Endothelial cell of umbilical vein (primary cell): ENCODE measurements at regions not wholly inside any gene's neighbourhood (a gene's known extent, or its start where the extent isn't known, plus 50 kb on each side); places are given as distances from the start of the nearest gene placed in this dataset.

Experiments
- BruUV-seq: library from RNA; stranded (reverse); fragments of 400-500 nt; replicated peaks from 2 replicates; lab custom pipeline; 2021; lab: Mats Ljungman, UMichigan
- CTCF ChIA-PET: fragments of 300-600, 350-600 bp; sonication (Branson Sonifier 250); formaldehyde crosslinking; loops from one replicate; lab custom pipeline; 2021; ENCODE audit warnings: antibody characterized with exemption, inconsistent platforms; lab: Charles Lee
- POLR2A ChIA-PET: fragments of 300-600, 350-600 bp; sonication (Branson Sonifier 250); formaldehyde crosslinking; loops from one replicate; lab custom pipeline; 2021; ENCODE audit warnings: antibody characterized with exemption, inconsistent platforms; lab: Charles Lee
- DNase-seq: peaks from one replicate; pipeline ENCODE4 v3.0.0-alpha.2; 2011; ENCODE audit warnings: low read depth, low spot score
- FAIRE-seq: peaks from 2 replicates; lab custom pipeline; 2011; peaks lifted over from hg19 to GRCh38; lab: Jason Lieb, UNC
- H2AFZ ChIP-seq: 2 replicates; pipeline ENCODE4 v1.6.0; 2012; ENCODE audit warnings: low read depth, low read length, control low read depth, inconsistent platforms
- H3K27ac ChIP-seq: 2 replicates; pipeline ENCODE4 v1.5.1; 2011; ENCODE audit warnings: low read depth, mild to moderate bottlenecking, control low read depth, low read length, moderate library complexity; ENCODE audit not compliant: insufficient read depth
- H3K27me3 ChIP-seq, 2 experiments: 2 replicates each; pipeline versions ENCODE4 v1.6.0 to v1.6.1; 2011; ENCODE audit warnings: low read length in 2 of 2, mixed read lengths in 1 of 2; ENCODE audit not compliant: control insufficient read depth in 2 of 2, insufficient read depth in 2 of 2
- H3K36me3 ChIP-seq, 2 experiments: 2 replicates in 1 of 2; 3 replicates in 1 of 2; pipeline ENCODE4 v1.5.1; 2011; ENCODE audit warnings: low read length in 2 of 2, mild to moderate bottlenecking in 1 of 2, moderate library complexity in 1 of 2; ENCODE audit not compliant: control insufficient read depth in 2 of 2, insufficient read depth in 2 of 2; ENCODE audit errors: extremely low read depth in 1 of 2
- H3K4me1 ChIP-seq: 3 replicates; pipeline ENCODE4 v1.5.1; 2011; ENCODE audit warnings: mild to moderate bottlenecking, low read length; ENCODE audit not compliant: control insufficient read depth, insufficient read depth; ENCODE audit errors: extremely low read depth
- H3K4me2 ChIP-seq: 2 replicates; pipeline ENCODE4 v1.6.1; 2011; ENCODE audit warnings: low read length, control low read depth, mixed read lengths; ENCODE audit not compliant: insufficient read depth
- H3K4me3 ChIP-seq, 3 experiments: fragments of 200-600 bp in 1 of 3; sonication (generic), shearing (Covaris generic) in 1 of 3; replicated peaks in 1 of 3; 2 replicates each; pipeline ENCODE4 v1.5.1; 2011 to 2016; ENCODE audit warnings: control low read depth in 3 of 3, low read length in 3 of 3, mild to moderate bottlenecking in 2 of 3, inconsistent platforms in 1 of 3, low read depth in 1 of 3, moderate library complexity in 1 of 3; ENCODE audit not compliant: insufficient read depth in 1 of 3
- H3K79me2 ChIP-seq: 2 replicates; pipeline ENCODE4 v1.6.0; 2012; ENCODE audit warnings: low read length, inconsistent platforms; ENCODE audit not compliant: control insufficient read depth, insufficient read depth
- H3K9ac ChIP-seq: replicated peaks from 2 replicates; pipeline ENCODE3; 2011; ENCODE audit warnings: low read length, control low read depth; ENCODE audit not compliant: insufficient read depth; ENCODE audit errors: extremely low read depth
- H3K9me1 ChIP-seq: replicated peaks from 3 replicates; pipeline ENCODE4 v1.6.0; 2011; ENCODE audit warnings: mild to moderate bottlenecking, low read length; ENCODE audit not compliant: control insufficient read depth, insufficient read depth; ENCODE audit errors: extremely low read depth
- H3K9me3 ChIP-seq: replicated peaks from 2 replicates; pipeline ENCODE4 v1.5.1; 2012; ENCODE audit warnings: low read length, inconsistent platforms; ENCODE audit not compliant: control insufficient read depth, insufficient read depth
- H4K20me1 ChIP-seq: replicated peaks from 2 replicates; pipeline ENCODE3; 2011; ENCODE audit warnings: mild to moderate bottlenecking, low read length; ENCODE audit not compliant: control insufficient read depth, insufficient read depth; ENCODE audit errors: extremely low read depth
- CTCF ChIP-seq, 2 donors: IDR thresholded peaks; 1 replicate in 1 of 2; 2 replicates in 1 of 2; pipeline ENCODE4 v1.5.1; 2011; ENCODE audit warnings: low read length in 2 of 2, mild to moderate bottlenecking in 2 of 2, moderate library complexity in 2 of 2, control low read depth in 1 of 2, inconsistent platforms in 1 of 2, low read depth in 1 of 2; ENCODE audit not compliant: insufficient read depth in 1 of 2; ENCODE audit errors: extremely low read depth in 1 of 2
- EZH2 ChIP-seq: IDR thresholded peaks from 2 replicates; pipeline ENCODE4 v1.6.1; 2012; ENCODE audit warnings: borderline replicate concordance, low read depth, mild to moderate bottlenecking, moderate library complexity, low read length, inconsistent platforms; ENCODE audit not compliant: severe bottlenecking
- FOS ChIP-seq: IDR thresholded peaks from 2 replicates; pipeline ENCODE4 v1.6.1; 2011; ENCODE audit warnings: mild to moderate bottlenecking, low read length, moderate library complexity, borderline replicate concordance; ENCODE audit not compliant: insufficient read depth
- GATA2 ChIP-seq: IDR thresholded peaks from 2 replicates; pipeline ENCODE4 v1.7.0; 2011; ENCODE audit warnings: low read depth, mild to moderate bottlenecking, moderate library complexity, mixed read lengths, low read length; ENCODE audit not compliant: insufficient read length, insufficient read depth
- JUN ChIP-seq: IDR thresholded peaks from 2 replicates; pipeline ENCODE4 v1.6.1; 2011; ENCODE audit warnings: borderline replicate concordance, low read depth; ENCODE audit not compliant: insufficient read length, insufficient read depth
- MYC ChIP-seq: IDR thresholded peaks from one replicate; pipeline ENCODE4 v1.6.1; 2011; ENCODE audit warnings: mild to moderate bottlenecking, low read depth, low read length
- POLR2A ChIP-seq: IDR thresholded peaks from 2 replicates; pipeline ENCODE4 v1.6.1; 2012; ENCODE audit warnings: low read depth, mild to moderate bottlenecking, control low read depth, low read length
- dilution Hi-C: fragments of 300-500 bp; cut with MboI; formaldehyde crosslinking; loops from one replicate; pipeline ENCODE4 v1.15.0; 2019; ENCODE audit warnings: low sequenced_read_pairs; ENCODE audit not compliant: extremely low pct_ligation_motif_present
- intact Hi-C: fragments of 100-400 bp; cut with micrococcal nuclease; formaldehyde crosslinking; loops from one replicate; pipeline ENCODE4 v1.10.0; 2022

DNA sequence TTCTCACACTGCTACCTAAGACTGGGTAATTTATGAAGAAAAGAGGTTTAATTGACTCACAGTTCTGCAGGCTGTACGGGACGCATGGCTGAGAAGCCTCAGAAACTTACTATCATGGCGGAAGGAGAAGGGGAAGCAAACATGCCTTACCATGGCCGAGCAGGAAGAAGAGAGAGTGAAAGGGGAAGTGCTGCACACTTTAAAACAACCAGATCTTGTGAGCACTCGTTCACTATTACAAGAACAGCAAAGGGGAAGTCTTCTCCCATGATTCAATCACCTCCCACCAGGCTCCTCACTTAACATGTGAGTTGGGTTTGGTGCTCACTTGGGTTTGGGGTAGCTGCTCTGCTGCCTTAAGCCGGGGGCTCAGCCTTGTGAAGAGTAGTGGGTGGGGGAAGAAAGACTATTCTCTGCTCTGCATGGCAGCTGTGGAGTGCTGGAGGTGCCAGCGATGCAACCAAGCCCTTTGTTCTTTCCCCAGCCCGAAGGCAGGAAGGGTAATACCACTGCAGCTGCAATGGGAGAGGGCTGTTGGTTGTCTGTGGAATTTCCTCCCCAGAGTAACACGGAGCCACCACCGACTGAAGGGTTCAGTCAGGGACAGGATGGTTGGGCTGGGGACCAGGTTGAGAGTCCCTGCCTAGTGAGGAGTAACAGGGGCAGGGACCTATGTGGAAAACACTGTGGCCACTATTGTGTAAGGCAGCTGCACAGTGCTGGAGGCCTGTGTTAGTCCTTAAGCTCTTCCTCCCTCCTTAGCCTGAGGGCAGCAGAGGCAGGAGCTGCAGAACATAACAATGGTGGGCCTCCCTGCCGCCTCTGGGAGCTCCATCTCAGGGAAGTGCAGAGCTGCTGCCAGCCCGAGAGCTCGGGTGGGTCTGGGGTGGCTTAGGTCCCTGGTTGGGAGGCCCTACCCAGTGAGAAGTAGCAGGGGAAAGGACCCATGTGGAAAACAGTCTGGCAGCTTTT is 1262.5 kb downstream of the EFNB2 start:
- intact Hi-C loops: no loop called here
- Histone ChIP-seq H3K79me2 (no peaks in the 10 kb centered on the region), H3K4me1 (no peaks in the 10 kb centered on the region), H3K9ac (no peak overlapping the region), H4K20me1 (no peaks in the 10 kb centered on the region), H3K9me3 (no peaks in the 10 kb centered on the region), H3K27ac (no peak overlapping the region), H2AFZ (no peak overlapping the region), H3K9me1 (no peaks in the 10 kb centered on the region), H3K4me2 (no peak overlapping the region), H3K27me3 (no peaks in the 10 kb centered on the region), H3K4me3 (no peak overlapping the region), H3K36me3 (no peaks in the 10 kb centered on the region)
- DNase-seq (no peak), FAIRE-seq (no peak)
- ChIA-PET POLR2A (no interaction called here), CTCF (no interaction called here)
- dilution Hi-C loops: no loop called here
- TF ChIP-seq GATA2 (no peak), POLR2A (no peak), CTCF (IDR thresholded peaks at IDR 0.05; ENCODE audit: extremely low read depth in 1 of 2, insufficient read depth in 1 of 2, low read depth in 1 of 2, low read length in 2 of 2) (no peak), FOS (no peak)
- no TSS peak for BruUV-seq

GRCh38 chr13:105266615-105267014 is 1268.8 kb downstream of the EFNB2 start:
- TF ChIP-seq JUN (no peak), EZH2 (no peak), MYC (no peak)
- no peak overlapping the region for H3K27ac ChIP-seq
- no peaks in the 10 kb centered on the region for H4K20me1 ChIP-seq
- H3K36me3 ChIP-seq: no peaks in the 10 kb centered on the region
- ChIA-PET POLR2A (no interaction called here), CTCF (no interaction called here)
- FAIRE-seq (no peak), DNase-seq (no peak)
- no peak overlapping the region for H3K9ac ChIP-seq
- H2AFZ ChIP-seq: no peak overlapping the region
- dilution Hi-C loops: no loop called here
- intact Hi-C loops: no loop called here
- H3K9me1 ChIP-seq: no peaks in the 10 kb centered on the region
- no TSS peak for BruUV-seq
- no peaks in the 10 kb centered on the region for H3K79me2 ChIP-seq
- H3K9me3 ChIP-seq: no peaks in the 10 kb centered on the region
- no peak overlapping the region for H3K4me2 ChIP-seq
- H3K27me3 ChIP-seq: no peaks in the 10 kb centered on the region
- H3K4me3 ChIP-seq: no peak overlapping the region
- H3K4me1 ChIP-seq: no peaks in the 10 kb centered on the region
